A549 (cell line): ENCODE measurements at regions not wholly inside any gene's neighbourhood (a gene's known extent, or its start where the extent isn't known, plus 50 kb on each side); places are given as distances from the start of the nearest gene placed in this dataset.

Source experiments
- ATAC-seq, 2 experiments: fragments of 200-7000 bp in 1 of 2; fragments of >200 bp in 1 of 2; cut with Nextera tagmentation in 1 of 2; cut with Tn5 transposase in 1 of 2; 3 replicates each; pipeline versions ENCODE4 v1.8.0 to v1.9.1; 2018 to 2020; ENCODE audit warnings: mild to moderate bottlenecking in 1 of 2, moderate library complexity in 1 of 2
- CTCF ChIA-PET: fragments of 300-600 bp; sonication (Branson Sonifier 250); formaldehyde crosslinking; extraction: SDS; loops from one replicate; lab custom pipeline; 2021; ENCODE audit warnings: antibody characterized with exemption, inconsistent platforms; lab: Yijun Ruan, JAX
- POLR2A ChIA-PET: fragments of 350-600 bp; formaldehyde crosslinking; extraction: SDS; loops from one replicate; lab custom pipeline; 2021; ENCODE audit warnings: antibody characterized with exemption, inconsistent platforms; lab: Yijun Ruan, JAX
- DNase-seq, 2 experiments: peaks; one replicate each; pipeline versions ENCODE4 v3.0.0 to v3.0.0-alpha.2; 2011 to 2016; ENCODE audit warnings: low read depth in 1 of 2, low spot score in 1 of 2
- FAIRE-seq: peaks from 2 replicates; lab custom pipeline; 2011; peaks lifted over from hg19 to GRCh38; lab: Jason Lieb, UNC
- H3K27ac ChIP-seq, 2 experiments: fragments of >200 bp; sonication (Bioruptor Twin); formaldehyde crosslinking; 3 replicates each; pipeline ENCODE4 v1.5.1; 2016 to 2017
- H3K4me1 ChIP-seq: fragments of >200 bp; sonication (Bioruptor Twin); formaldehyde crosslinking; 3 replicates; pipeline ENCODE4 v1.6.1; 2016
- H3K4me2 ChIP-seq: fragments of >200 bp; sonication (Bioruptor Twin); formaldehyde crosslinking; 3 replicates; pipeline ENCODE4 v1.6.1; 2016
- H3K4me3 ChIP-seq: fragments of >200 bp; sonication (Bioruptor Twin); formaldehyde crosslinking; 3 replicates; pipeline ENCODE4 v1.5.1; 2016
- H3K9me3 ChIP-seq: fragments of >200 bp; sonication (Bioruptor Twin); formaldehyde crosslinking; 3 replicates; pipeline ENCODE4 v1.6.1; 2016
- CBX2 ChIP-seq: fragments of 200-600 bp; sonication (generic); IDR thresholded peaks from 2 replicates; pipeline ENCODE4 v1.6.1; 2016; ENCODE audit warnings: low read depth, mild to moderate bottlenecking, borderline replicate concordance
- CHD4 ChIP-seq: fragments of 200-600 bp; sonication (generic); IDR thresholded peaks from 2 replicates; pipeline ENCODE4 v1.6.1; 2016; ENCODE audit warnings: antibody characterized with exemption, mild to moderate bottlenecking, borderline replicate concordance
- EHF ChIP-seq: fragments of 250-450 bp; sonication (Bioruptor Pico); IDR thresholded peaks from 2 replicates; pipeline ENCODE4 v1.5.0; 2020; ENCODE audit warnings: mild to moderate bottlenecking
- EHMT2 ChIP-seq: fragments of 200-600 bp; sonication (generic); IDR thresholded peaks from 2 replicates; pipeline ENCODE4 v1.6.1; 2016; ENCODE audit warnings: antibody characterized with exemption, low read depth, mild to moderate bottlenecking, moderate library complexity
- FOSB ChIP-seq: fragments of 250-450 bp; sonication (Bioruptor Pico); IDR thresholded peaks from 2 replicates; pipeline ENCODE4 v1.5.0; 2020; ENCODE audit warnings: mild to moderate bottlenecking, moderate library complexity
- GATA3 ChIP-seq: IDR thresholded peaks from 2 replicates; pipeline ENCODE4 v1.6.1; 2012; ENCODE audit warnings: borderline replicate concordance
- HDAC2 ChIP-seq: fragments of 200-600 bp; sonication (generic); IDR thresholded peaks from 2 replicates; pipeline ENCODE4 v1.6.1; 2016
- HOXB13 ChIP-seq: fragments of 250-450 bp; sonication (Bioruptor Pico); IDR thresholded peaks from 2 replicates; pipeline ENCODE4 v1.5.0; 2020; ENCODE audit warnings: low read depth, mild to moderate bottlenecking, moderate library complexity
- JUNB ChIP-seq: fragments of >200 bp; sonication (Bioruptor Twin); formaldehyde crosslinking; IDR thresholded peaks from 2 replicates; pipeline ENCODE4 v1.6.1; 2016
- MAZ ChIP-seq: fragments of 150-350 bp; IDR thresholded peaks from 2 replicates; pipeline ENCODE4 v1.6.1; 2014; ENCODE audit warnings: antibody characterized with exemption, low read depth, low read length, borderline replicate concordance
- PHF8 ChIP-seq: fragments of 200-600 bp; sonication (generic); IDR thresholded peaks from 2 replicates; pipeline ENCODE4 v1.6.1; 2016; ENCODE audit warnings: low read depth, mild to moderate bottlenecking, antibody characterized with exemption, moderate library complexity, borderline replicate concordance
- POLR2A ChIP-seq: IDR thresholded peaks from 2 replicates; pipeline ENCODE4 v1.6.1; 2012; ENCODE audit warnings: mild to moderate bottlenecking, low read length
- POLR2AphosphoS2 ChIP-seq: conservative IDR thresholded peaks from 2 replicates; pipeline ENCODE4 v1.6.1; 2012; ENCODE audit warnings: low read length, improper control_type of control experiment, inconsistent platforms
- RARB ChIP-seq: fragments of 250-450 bp; sonication (Bioruptor Pico); IDR thresholded peaks from 2 replicates; pipeline ENCODE4 v1.8.0; 2021; ENCODE audit warnings: mild to moderate bottlenecking, moderate library complexity
- RNF2 ChIP-seq: fragments of 200-600 bp; sonication (generic); IDR thresholded peaks from 2 replicates; pipeline ENCODE4 v1.6.1; 2016; ENCODE audit warnings: low read depth, mild to moderate bottlenecking, antibody characterized with exemption, moderate library complexity, borderline replicate concordance
- SREBF2 ChIP-seq: fragments of 450-650 bp; IDR thresholded peaks from 2 replicates; pipeline ENCODE4 v1.6.1; 2014; ENCODE audit warnings: mild to moderate bottlenecking, moderate library complexity
- WGBS: methylation state at CpG from one replicate; pipeline ENCODE4 v1.1.6; 2017; ENCODE audit errors: missing lambda C conversion rate; 5-methylcytosine and 5-hydroxymethylcytosine counted together
- TF ChIP-seq, protein P1 (sequence below): fragments of >200 bp; sonication (Bioruptor Twin); formaldehyde crosslinking; IDR thresholded peaks from 3 replicates; pipeline ENCODE4 v1.6.1; 2016
- TF ChIP-seq, protein P2 (sequence below): fragments of 200-600 bp; sonication (generic); IDR thresholded peaks from 2 replicates; pipeline ENCODE4 v1.6.1; 2016; ENCODE audit warnings: antibody characterized with exemption, mild to moderate bottlenecking, moderate library complexity
- TF ChIP-seq, protein P3 (sequence below): fragments of 250-450 bp; sonication (Bioruptor Pico); IDR thresholded peaks from 2 replicates; pipeline ENCODE4 v1.5.0; 2021; ENCODE audit warnings: mild to moderate bottlenecking, moderate library complexity, borderline replicate concordance
- TF ChIP-seq, protein P4 (sequence below): fragments of >200 bp; sonication (Bioruptor Twin); formaldehyde crosslinking; IDR thresholded peaks from 2 replicates; pipeline ENCODE4 v1.6.1; 2016
- TF ChIP-seq, protein P5 (sequence below): fragments of >200 bp; sonication (Bioruptor Twin); formaldehyde crosslinking; IDR thresholded peaks from 3 replicates; pipeline ENCODE4 v1.5.1; 2016

DNA sequence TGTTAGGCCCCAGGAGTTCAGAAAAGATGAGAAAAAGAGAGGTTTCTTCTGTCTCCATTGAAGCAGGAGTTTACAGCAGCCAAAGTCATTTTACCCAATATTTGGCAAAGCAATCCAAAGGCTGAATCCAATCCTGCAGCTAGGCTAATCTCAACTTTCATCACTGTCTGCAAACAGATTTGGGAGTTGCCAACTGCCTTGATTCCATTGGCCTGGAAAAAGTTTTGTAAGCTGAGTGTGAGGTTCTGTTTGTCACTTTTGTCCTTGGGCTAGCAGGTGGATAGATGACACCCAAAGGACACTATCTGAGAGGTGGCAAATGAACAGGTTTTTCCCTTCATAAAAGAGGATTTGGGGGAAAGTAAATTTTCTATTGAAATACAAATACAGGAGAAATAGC lies 56.6 kb upstream of the SETBP1 start:
- CTCF ChIA-PET: no interaction called here
- TF ChIP-seq RNF2 (no peak), POLR2A (no peak), JUNB (no peak), GATA3 (no peak), HDAC2 (no peak), EHF (no peak), PHF8 (no peak), HOXB13 (CRISPR knock-in tag) (no peak), MAZ (no peak), CBX2 (no peak), RARB (no peak), EHMT2 (no peak), FOSB (CRISPR knock-in tag) (no peak), SREBF2 (no peak)
- TF ChIP-seq, protein P1, sequence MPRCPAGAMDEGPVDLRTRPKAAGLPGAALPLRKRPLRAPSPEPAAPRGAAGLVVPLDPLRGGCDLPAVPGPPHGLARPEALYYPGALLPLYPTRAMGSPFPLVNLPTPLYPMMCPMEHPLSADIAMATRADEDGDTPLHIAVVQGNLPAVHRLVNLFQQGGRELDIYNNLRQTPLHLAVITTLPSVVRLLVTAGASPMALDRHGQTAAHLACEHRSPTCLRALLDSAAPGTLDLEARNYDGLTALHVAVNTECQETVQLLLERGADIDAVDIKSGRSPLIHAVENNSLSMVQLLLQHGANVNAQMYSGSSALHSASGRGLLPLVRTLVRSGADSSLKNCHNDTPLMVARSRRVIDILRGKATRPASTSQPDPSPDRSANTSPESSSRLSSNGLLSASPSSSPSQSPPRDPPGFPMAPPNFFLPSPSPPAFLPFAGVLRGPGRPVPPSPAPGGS: no peak
- TF ChIP-seq, protein P2, sequence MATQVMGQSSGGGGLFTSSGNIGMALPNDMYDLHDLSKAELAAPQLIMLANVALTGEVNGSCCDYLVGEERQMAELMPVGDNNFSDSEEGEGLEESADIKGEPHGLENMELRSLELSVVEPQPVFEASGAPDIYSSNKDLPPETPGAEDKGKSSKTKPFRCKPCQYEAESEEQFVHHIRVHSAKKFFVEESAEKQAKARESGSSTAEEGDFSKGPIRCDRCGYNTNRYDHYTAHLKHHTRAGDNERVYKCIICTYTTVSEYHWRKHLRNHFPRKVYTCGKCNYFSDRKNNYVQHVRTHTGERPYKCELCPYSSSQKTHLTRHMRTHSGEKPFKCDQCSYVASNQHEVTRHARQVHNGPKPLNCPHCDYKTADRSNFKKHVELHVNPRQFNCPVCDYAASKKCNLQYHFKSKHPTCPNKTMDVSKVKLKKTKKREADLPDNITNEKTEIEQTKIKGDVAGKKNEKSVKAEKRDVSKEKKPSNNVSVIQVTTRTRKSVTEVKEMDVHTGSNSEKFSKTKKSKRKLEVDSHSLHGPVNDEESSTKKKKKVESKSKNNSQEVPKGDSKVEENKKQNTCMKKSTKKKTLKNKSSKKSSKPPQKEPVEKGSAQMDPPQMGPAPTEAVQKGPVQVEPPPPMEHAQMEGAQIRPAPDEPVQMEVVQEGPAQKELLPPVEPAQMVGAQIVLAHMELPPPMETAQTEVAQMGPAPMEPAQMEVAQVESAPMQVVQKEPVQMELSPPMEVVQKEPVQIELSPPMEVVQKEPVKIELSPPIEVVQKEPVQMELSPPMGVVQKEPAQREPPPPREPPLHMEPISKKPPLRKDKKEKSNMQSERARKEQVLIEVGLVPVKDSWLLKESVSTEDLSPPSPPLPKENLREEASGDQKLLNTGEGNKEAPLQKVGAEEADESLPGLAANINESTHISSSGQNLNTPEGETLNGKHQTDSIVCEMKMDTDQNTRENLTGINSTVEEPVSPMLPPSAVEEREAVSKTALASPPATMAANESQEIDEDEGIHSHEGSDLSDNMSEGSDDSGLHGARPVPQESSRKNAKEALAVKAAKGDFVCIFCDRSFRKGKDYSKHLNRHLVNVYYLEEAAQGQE: no peak
- TF ChIP-seq, protein P3, sequence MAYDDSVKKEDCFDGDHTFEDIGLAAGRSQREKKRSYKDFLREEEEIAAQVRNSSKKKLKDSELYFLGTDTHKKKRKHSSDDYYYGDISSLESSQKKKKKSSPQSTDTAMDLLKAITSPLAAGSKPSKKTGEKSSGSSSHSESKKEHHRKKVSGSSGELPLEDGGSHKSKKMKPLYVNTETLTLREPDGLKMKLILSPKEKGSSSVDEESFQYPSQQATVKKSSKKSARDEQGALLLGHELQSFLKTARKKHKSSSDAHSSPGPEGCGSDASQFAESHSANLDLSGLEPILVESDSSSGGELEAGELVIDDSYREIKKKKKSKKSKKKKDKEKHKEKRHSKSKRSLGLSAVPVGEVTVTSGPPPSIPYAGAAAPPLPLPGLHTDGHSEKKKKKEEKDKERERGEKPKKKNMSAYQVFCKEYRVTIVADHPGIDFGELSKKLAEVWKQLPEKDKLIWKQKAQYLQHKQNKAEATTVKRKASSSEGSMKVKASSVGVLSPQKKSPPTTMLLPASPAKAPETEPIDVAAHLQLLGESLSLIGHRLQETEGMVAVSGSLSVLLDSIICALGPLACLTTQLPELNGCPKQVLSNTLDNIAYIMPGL (CRISPR knock-in tag): no peak
- TF ChIP-seq, all 56 proteins: peak for 0
- DNase-seq (no peak), FAIRE-seq (no peak), ATAC-seq (no peak)
- Histone ChIP-seq H3K9me3 (no peaks in the 10 kb centered on the region), H3K4me3 (no peak overlapping the region), H3K4me1 (peaks cover 6% of the 10 kb centered on the region; the same call in 1 of the 3 replicates), H3K27ac (no peak overlapping the region), H3K4me2 (no peak overlapping the region)
- POLR2A ChIA-PET: no interaction called here

DNA sequence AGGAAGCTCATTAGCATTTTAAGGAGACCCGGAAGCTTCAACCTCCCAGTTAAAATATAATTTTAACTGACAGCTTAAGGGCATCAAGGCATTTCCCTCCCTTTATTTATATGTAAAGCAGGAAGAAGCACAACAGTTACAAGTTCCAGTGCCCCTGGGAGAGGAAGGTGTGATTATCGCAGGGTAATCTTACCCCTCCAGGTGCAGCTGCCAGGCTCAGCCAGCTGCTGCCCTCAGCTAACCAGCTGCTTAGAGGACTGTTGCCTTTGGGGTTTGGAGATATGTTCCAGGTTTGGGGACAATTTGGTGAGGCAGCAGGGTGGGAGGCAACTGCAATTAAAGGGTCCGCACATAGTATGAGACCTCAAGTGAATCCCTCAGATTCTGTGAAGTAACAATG lies 55.3 kb upstream of the SETBP1 start:
- WGBS: 93% methylated on average over 2 of the region's 3 CpGs
- TF ChIP-seq MAZ (no peak), POLR2AphosphoS2 (no peak), JUNB (no peak), CHD4 (no peak), HDAC2 (no peak)
- TF ChIP-seq, protein P2: no peak
- TF ChIP-seq, protein P4, sequence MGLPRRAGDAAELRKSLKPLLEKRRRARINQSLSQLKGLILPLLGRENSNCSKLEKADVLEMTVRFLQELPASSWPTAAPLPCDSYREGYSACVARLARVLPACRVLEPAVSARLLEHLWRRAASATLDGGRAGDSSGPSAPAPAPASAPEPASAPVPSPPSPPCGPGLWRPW: no peak
- TF ChIP-seq, protein P5, sequence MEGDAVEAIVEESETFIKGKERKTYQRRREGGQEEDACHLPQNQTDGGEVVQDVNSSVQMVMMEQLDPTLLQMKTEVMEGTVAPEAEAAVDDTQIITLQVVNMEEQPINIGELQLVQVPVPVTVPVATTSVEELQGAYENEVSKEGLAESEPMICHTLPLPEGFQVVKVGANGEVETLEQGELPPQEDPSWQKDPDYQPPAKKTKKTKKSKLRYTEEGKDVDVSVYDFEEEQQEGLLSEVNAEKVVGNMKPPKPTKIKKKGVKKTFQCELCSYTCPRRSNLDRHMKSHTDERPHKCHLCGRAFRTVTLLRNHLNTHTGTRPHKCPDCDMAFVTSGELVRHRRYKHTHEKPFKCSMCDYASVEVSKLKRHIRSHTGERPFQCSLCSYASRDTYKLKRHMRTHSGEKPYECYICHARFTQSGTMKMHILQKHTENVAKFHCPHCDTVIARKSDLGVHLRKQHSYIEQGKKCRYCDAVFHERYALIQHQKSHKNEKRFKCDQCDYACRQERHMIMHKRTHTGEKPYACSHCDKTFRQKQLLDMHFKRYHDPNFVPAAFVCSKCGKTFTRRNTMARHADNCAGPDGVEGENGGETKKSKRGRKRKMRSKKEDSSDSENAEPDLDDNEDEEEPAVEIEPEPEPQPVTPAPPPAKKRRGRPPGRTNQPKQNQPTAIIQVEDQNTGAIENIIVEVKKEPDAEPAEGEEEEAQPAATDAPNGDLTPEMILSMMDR: no peak
- TF ChIP-seq, protein P1: no peak

More for the DNA sequence above, 55.3 kb upstream of the SETBP1 start:
- Histone ChIP-seq H3K27ac (no peak overlapping the region), H3K4me3 (no peak overlapping the region), H3K4me2 (no peak overlapping the region), H3K4me1 (peaks cover 6% of the 10 kb centered on the region; the same call in 1 of the 3 replicates), H3K9me3 (no peaks in the 10 kb centered on the region)
- POLR2A ChIA-PET: no interaction called here
- CTCF ChIA-PET: no interaction called here
- DNase-seq (no peak), ATAC-seq (no peak), FAIRE-seq (no peak)
